Epidermal melanocyte (primary cell): ENCODE measurements at regions not wholly inside any gene's neighbourhood (a gene's known extent, or its start where the extent isn't known, plus 50 kb on each side); places are given as distances from the start of the nearest gene placed in this dataset.
"Not testable (repeated sequence)": the region's sequence is repeated elsewhere in the genome, so short reads cannot be mapped to it uniquely, and the experiment has no call there.

Experiments used
- DNase-seq: peaks from one replicate; pipeline ENCODE4 v3.0.0; 2011; ENCODE audit warnings: low spot score; ENCODE audit not compliant: insufficient read length

- no peak for DNase-seq
Measured at GRCh38 chr4:18690291-18690955, 668.9 kb upstream of the LCORL start.

GRCh38 chr4:18689308-18690115 is 668.0 kb upstream of the LCORL start:
- no peak for DNase-seq

- DNase-seq: not testable (repeated sequence)
Measured at GRCh38 chr4:18688351-18688750, 666.8 kb upstream of the LCORL start.

- DNase-seq: no peak
Measured at GRCh38 chr4:18686338-18687037, 664.9 kb upstream of the LCORL start.

GRCh38 chr4:18684932-18685331 is 663.4 kb upstream of the LCORL start:
- no peak for DNase-seq

GRCh38 chr4:18676526-18676915 is 655.0 kb upstream of the LCORL start:
- DNase-seq: no peak

- no peak for DNase-seq
Measured at GRCh38 chr4:18675586-18676525, 654.3 kb upstream of the LCORL start.

DNA sequence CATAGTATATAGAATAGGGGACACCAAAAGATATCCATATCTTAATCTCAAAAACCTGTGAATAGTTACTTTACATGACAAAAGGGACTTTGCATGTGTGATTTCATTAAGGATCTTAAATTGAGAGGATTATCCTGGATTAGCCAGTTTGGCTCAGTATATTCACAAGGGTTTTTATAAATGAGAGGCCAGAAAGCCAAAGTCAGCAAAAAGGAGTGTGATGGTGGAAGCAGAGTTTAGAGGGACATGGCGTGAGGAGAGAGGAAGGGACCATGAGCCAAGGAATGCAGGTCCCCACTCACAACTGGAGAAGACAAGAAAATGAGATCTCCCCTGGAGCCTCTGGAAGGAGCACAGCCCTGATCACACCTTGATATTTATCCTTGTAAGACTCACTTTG is 648.5 kb upstream of the LCORL start:
- no peak for DNase-seq

DNA sequence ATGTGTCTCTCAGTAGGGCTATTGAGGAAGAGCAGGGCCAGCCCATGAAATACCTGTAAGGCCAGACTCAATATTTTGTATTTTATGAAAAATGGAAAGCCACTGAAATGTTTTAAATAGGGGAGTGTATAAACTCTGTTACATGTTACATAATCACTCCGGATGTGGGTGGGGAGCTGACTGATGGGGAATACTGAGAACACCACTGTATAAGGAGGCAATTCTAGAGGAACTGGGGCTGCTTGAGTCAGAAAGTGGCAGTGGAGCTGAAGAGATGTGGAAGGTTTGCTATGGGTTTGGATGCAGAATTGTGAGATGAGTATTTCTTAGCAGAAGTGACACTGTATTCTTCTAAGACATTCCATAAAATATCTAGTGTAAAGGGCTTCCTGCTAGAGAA is 647.8 kb upstream of the LCORL start:
- DNase-seq: no peak

DNA sequence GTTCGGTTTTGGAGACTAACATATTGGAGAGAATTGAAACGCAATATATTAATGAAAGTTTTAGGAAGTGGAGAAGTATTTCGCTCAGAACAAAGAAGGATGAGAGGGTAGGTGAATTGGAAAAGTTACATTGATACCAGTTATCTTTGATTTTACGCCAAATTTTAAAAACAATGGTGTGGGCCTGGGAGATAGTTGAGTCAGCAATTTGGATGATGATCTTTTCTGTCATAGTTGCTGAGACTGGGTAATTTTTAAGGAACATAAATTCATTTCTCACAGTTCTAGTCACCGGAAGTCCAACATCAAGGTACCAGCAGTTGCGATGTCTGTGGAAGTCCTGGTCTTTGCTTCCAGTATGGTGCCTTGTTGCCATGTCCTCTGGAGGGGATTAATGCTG is 644.8 kb upstream of the LCORL start:
- no peak for DNase-seq

DNA sequence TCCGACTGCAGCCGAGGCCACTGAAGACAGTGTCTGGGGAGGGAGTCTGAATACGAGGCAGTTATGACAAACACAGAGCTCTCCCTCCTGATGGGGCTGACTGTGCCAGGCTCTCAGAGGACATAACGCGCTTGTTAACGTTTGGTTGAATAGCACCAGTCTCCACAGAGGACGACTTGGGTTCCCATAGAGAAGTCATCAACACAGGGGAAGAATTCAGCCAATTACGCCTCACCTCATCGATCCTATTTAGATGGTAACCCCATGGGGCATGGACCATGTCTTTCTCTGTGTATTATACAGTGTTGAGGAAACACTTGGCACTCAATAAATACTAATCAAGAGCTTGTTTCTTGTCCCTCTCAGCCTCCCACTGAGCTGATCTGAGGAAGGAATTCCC is 642.6 kb upstream of the LCORL start:
- no peak for DNase-seq

DNA sequence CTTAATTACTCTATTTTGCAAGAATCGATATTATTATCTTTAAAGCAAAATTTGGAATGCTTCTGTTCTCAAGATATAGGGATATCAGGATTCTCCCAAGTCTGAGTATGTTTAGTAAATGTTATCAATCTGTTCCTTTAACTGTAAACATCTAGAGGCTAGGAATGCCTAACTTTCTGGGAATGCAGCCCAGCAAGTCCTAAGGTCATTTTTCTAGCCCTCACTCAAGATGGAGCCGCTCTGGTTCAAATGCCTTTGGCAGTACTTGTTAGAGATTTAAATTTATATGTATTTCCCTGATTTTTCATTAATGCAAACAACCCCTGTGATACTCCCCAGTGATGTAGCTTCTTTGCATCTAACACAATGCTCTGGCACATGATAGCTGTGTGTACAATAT is 623.8 kb upstream of the LCORL start:
- no peak for DNase-seq

DNA sequence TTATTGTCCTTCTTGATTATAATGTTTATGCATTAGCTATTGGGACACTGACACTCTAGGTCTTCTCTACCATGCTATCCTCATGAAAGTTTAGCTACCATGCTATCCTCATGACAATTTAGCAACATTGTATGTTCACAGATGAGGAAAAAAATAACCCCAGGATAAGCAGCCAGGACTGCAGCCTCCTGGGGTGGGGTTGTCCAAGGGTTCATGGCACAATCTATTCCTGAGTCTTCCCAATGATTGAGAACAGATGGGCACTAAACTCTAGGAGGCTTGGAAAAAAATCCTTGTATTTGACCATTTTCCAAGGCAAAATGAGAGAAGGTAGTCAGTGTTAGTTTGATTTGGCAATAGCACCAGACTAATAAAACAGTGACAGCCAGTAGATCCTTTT is 619.8 kb upstream of the LCORL start:
- no peak for DNase-seq

GRCh38 chr4:18638031-18638430 is 616.5 kb upstream of the LCORL start:
- DNase-seq: no peak

DNA sequence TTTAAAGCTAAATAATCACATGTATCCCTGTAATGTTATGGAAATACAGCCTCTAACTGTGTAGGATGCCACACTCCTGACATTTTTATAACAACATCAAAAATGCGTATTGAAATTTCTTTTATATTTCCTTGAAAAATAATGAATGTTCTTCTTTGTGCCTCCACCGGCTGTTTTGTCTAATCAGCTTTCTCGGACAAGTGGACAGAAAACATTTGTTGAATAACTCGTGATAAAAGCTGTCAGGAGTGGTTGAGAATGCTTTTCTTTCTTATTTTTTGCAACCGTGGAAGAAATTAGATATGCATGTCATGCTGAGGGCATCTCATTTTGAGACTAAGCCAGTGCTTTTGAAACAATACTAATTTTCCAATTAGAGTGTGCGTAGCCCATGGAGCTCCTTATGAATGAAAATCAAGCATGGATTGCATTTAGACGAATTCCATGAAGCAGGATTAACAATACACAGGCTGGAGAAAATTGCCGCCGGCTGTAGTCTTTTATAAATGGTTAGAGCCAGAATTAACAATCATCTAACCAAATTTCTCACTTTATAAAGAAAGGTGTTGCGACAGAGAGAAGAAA is 614.5 kb upstream of the LCORL start:
- peak; percentile 88 for DNase-seq

GRCh38 chr4:18635531-18635930 is 614.0 kb upstream of the LCORL start:
- DNase-seq: no peak

DNA sequence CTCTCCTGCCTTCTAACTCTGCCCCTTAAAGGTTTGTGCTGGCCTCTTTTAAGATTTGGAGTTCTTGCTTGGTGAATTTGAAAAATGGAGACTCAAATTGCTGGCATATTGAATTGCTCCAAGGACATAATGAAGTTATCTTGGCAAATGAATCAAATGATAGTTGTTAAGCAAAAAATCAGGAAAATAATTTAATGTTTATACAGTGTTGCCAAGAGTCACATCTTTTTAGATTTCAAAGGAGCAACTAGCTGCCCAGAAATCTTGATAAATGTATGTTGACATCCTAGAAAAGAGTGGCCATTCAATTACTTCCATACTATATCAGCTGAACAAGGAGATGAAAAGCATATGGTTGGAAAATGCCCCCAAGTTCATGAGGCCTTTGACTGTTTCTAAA is 610.0 kb upstream of the LCORL start:
- no peak for DNase-seq

GRCh38 chr4:18630218-18631110 is 608.9 kb upstream of the LCORL start:
- DNase-seq: no peak

- no peak for DNase-seq
Measured at GRCh38 chr4:18627447-18628005, 606.0 kb upstream of the LCORL start.

GRCh38 chr4:18626996-18627395 is 605.4 kb upstream of the LCORL start:
- DNase-seq: no peak
